Osteoblast (primary cell): ENCODE measurements at regions not wholly inside any gene's neighbourhood (a gene's known extent, or its start where the extent isn't known, plus 50 kb on each side); places are given as distances from the start of the nearest gene placed in this dataset.

Source experiments
- DNase-seq: peaks from one replicate; pipeline ENCODE4 v3.0.0; 2011; ENCODE audit warnings: low spot score, mixed read lengths; ENCODE audit not compliant: insufficient read length; ENCODE audit errors: missing footprints
- H2AFZ ChIP-seq: 2 replicates; pipeline ENCODE4 v1.6.0; 2011; ENCODE audit warnings: mild to moderate bottlenecking, low read length
- H3K27ac ChIP-seq: 2 replicates; pipeline ENCODE4 v1.5.1; 2011; ENCODE audit warnings: mild to moderate bottlenecking, low read depth, low read length, moderate library complexity
- H3K27me3 ChIP-seq: 2 replicates; pipeline ENCODE4 v1.6.0; 2012; ENCODE audit warnings: mild to moderate bottlenecking, control low read depth, inconsistent platforms, low read length, moderate library complexity; ENCODE audit not compliant: insufficient read depth
- H3K36me3 ChIP-seq: 2 replicates; pipeline ENCODE4 v1.5.1; 2011; ENCODE audit warnings: mild to moderate bottlenecking, low read length, control low read depth, moderate library complexity; ENCODE audit not compliant: insufficient read depth
- H3K4me1 ChIP-seq: 2 replicates; pipeline ENCODE4 v1.5.1; 2011; ENCODE audit warnings: mild to moderate bottlenecking, low read length, control low read depth, moderate library complexity; ENCODE audit not compliant: insufficient read depth
- H3K4me2 ChIP-seq: 2 replicates; pipeline ENCODE4 v1.6.0; 2011; ENCODE audit warnings: mild to moderate bottlenecking, low read length; ENCODE audit not compliant: insufficient read depth
- H3K4me3 ChIP-seq: fragments of 200-600 bp; sonication (generic); 3 replicates; pipeline ENCODE4 v1.5.1; 2012; ENCODE audit warnings: mild to moderate bottlenecking, low read length, inconsistent platforms; ENCODE audit not compliant: insufficient read depth
- H3K79me2 ChIP-seq: 2 replicates; pipeline ENCODE4 v1.6.0; 2012; ENCODE audit warnings: mild to moderate bottlenecking, low read length, control low read depth, inconsistent platforms; ENCODE audit not compliant: insufficient read depth
- H3K9me3 ChIP-seq: 2 replicates; pipeline ENCODE4 v1.5.1; 2011; ENCODE audit warnings: low read depth, low read length, control low read depth
- H4K20me1 ChIP-seq: 2 replicates; pipeline ENCODE4 v1.6.0; 2012; ENCODE audit warnings: mild to moderate bottlenecking, low read length, control low read depth; ENCODE audit not compliant: insufficient read depth
- CTCF ChIP-seq: IDR thresholded peaks from 2 replicates; pipeline ENCODE4 v1.5.1; 2011; ENCODE audit warnings: mild to moderate bottlenecking, low read depth, low read length, moderate library complexity; ENCODE audit errors: extremely low read depth

GRCh38 chr2:156118753-156119416 lies 213.6 kb downstream of the NR4A2 start:
- TF ChIP-seq CTCF, result no peak
- Histone ChIP-seq H2AFZ (no peak overlapping the region), H3K27me3 (no peaks in the 10 kb centered on the region), H3K79me2 (no peaks in the 10 kb centered on the region), H4K20me1 (no peaks in the 10 kb centered on the region), H3K27ac (no peak overlapping the region), H3K36me3 (no peaks in the 10 kb centered on the region), H3K4me3 (no peak overlapping the region), H3K4me1 (no peaks in the 10 kb centered on the region), H3K4me2 (no peak overlapping the region), H3K9me3 (no peaks in the 10 kb centered on the region)
- no peak for DNase-seq

- Histone ChIP-seq H3K79me2 (no peaks in the 10 kb centered on the region), H3K4me2 (no peak overlapping the region), H2AFZ (no peak overlapping the region), H4K20me1 (no peaks in the 10 kb centered on the region), H3K27ac (no peak overlapping the region), H3K4me3 (no peak overlapping the region), H3K4me1 (no peaks in the 10 kb centered on the region), H3K27me3 (no peaks in the 10 kb centered on the region), H3K36me3 (no peaks in the 10 kb centered on the region), H3K9me3 (no peaks in the 10 kb centered on the region)
- TF ChIP-seq CTCF, result no peak
- DNase-seq, result no peak
Observed at GRCh38 chr2:156116113-156116512, 216.4 kb downstream of the NR4A2 start.

DNA sequence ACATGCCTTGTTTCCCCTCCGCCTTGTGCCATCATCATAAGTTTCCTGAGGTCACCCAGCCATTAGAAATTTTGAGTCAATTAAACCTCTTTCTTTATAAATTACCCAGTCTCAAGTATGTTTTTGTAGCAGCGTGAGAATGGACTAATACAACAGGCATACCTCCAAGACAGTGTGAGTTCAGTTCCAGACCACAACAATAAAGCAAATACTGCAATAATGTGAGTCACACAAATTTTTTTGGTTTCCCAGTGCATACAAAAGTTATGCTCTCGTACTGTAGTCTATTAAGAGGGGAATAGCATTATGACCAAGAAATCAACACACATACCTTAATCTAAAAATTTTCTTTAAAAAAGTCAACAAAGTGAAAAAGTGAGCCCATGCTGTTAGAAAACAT lies 217.2 kb downstream of the NR4A2 start:
- Histone ChIP-seq H3K9me3 (no peaks in the 10 kb centered on the region), H3K36me3 (no peaks in the 10 kb centered on the region), H3K4me2 (no peak overlapping the region), H2AFZ (no peak overlapping the region), H3K79me2 (no peaks in the 10 kb centered on the region), H3K4me1 (no peaks in the 10 kb centered on the region), H4K20me1 (no peaks in the 10 kb centered on the region), H3K4me3 (no peak overlapping the region), H3K27me3 (no peaks in the 10 kb centered on the region), H3K27ac (no peak overlapping the region)
- DNase-seq, result no peak
- TF ChIP-seq CTCF, result no peak

DNA sequence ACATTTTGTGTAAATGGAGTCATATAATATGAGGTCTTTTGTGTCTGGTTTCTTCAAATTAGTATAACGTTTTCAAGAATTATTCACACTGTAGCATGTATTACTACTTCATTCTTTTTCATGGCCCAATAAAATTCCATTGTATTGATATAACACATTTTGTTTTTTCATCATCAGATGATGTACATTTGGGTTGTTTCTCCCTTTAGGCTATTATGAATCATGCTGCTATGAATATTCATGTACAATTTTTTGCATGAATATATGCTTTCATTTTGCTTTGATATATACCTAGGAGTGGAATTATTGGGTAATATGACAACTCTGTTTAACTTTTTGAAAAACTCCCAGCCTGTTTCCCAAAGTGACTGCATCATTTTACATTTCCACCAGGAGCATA lies 220.2 kb downstream of the NR4A2 start:
- Histone ChIP-seq H3K79me2 (no peaks in the 10 kb centered on the region), H2AFZ (no peak overlapping the region)
- TF ChIP-seq CTCF, result no peak

More for the DNA sequence above, 220.2 kb downstream of the NR4A2 start:
- H3K36me3 ChIP-seq, result no peaks in the 10 kb centered on the region
- no peaks in the 10 kb centered on the region for H3K27me3 ChIP-seq
- no peaks in the 10 kb centered on the region for H4K20me1 ChIP-seq
- no peak overlapping the region for H3K27ac ChIP-seq
- H3K4me1 ChIP-seq, result no peaks in the 10 kb centered on the region
- DNase-seq, result no peak
- no peak overlapping the region for H3K4me2 ChIP-seq
- H3K4me3 ChIP-seq, result no peak overlapping the region
- H3K9me3 ChIP-seq, result no peaks in the 10 kb centered on the region
